CD4-positive, CD25-positive, alpha-beta regulatory T cell (primary cell): ENCODE measurements at regions not wholly inside any gene's neighbourhood (a gene's known extent, or its start where the extent isn't known, plus 50 kb on each side); places are given as distances from the start of the nearest gene placed in this dataset.
"Not testable (repeated sequence)": the region's sequence is repeated elsewhere in the genome, so short reads cannot be mapped to it uniquely, and the experiment has no call there.

ENCODE experiments used
- ATAC-seq, 2 donors: fragments of 150-1000 bp; cut with Tn5 transposase; one replicate each; pipeline ENCODE4 v1.10.0; 2021; ENCODE audit warnings: low read depth in 2 of 2, moderate number of reproducible peaks in 2 of 2, moderate library complexity in 1 of 2
- DNase-seq, 3 donors: peaks; one replicate each; pipeline versions ENCODE4 v3.0.0 to v3.0.0-alpha.2; 2012 to 2022; ENCODE audit warnings: mixed read lengths in 1 of 3
- H3K27ac ChIP-seq: one replicate; pipeline ENCODE4 v1.7.0; 2013; ENCODE audit warnings: mild to moderate bottlenecking, low read length; ENCODE audit not compliant: insufficient read depth, poor library complexity, severe bottlenecking
- H3K27me3 ChIP-seq: one replicate; pipeline ENCODE4 v1.7.0; 2013; ENCODE audit warnings: low read length; ENCODE audit not compliant: control insufficient read depth, insufficient read depth
- H3K36me3 ChIP-seq: one replicate; pipeline ENCODE4 v1.7.0; 2013; ENCODE audit warnings: mild to moderate bottlenecking, low read length, moderate library complexity; ENCODE audit not compliant: control insufficient read depth, insufficient read depth
- H3K4me1 ChIP-seq: 2 replicates; pipeline ENCODE4 v1.7.0; 2013; ENCODE audit warnings: mild to moderate bottlenecking, low read length; ENCODE audit not compliant: insufficient read depth, control insufficient read depth, poor library complexity, severe bottlenecking
- H3K4me3 ChIP-seq: one replicate; pipeline ENCODE4 v1.7.0; 2013; ENCODE audit warnings: low read depth, mild to moderate bottlenecking, low read length, moderate library complexity
- H3K9me3 ChIP-seq, 2 experiments: 1 replicate in 1 of 2; 2 replicates in 1 of 2; pipeline ENCODE4 v1.7.0; 2013; ENCODE audit warnings: low read length in 2 of 2, mild to moderate bottlenecking in 1 of 2, moderate library complexity in 1 of 2; ENCODE audit not compliant: control insufficient read depth in 2 of 2
- H3K27ac Mint-ChIP-seq, 3 donors: one replicate each; pipeline ENCODE4 v1.8.0; 2020 to 2022; ENCODE audit warnings: mild to moderate bottlenecking in 3 of 3, mixed read lengths in 3 of 3, moderate library complexity in 2 of 3
- H3K27me3 Mint-ChIP-seq: one replicate; pipeline ENCODE4 v1.8.0; 2022; ENCODE audit warnings: mild to moderate bottlenecking, mixed read lengths
- H3K36me3 Mint-ChIP-seq: one replicate; pipeline ENCODE4 v1.8.0; 2020; ENCODE audit warnings: mixed read lengths
- H3K4me1 Mint-ChIP-seq, 4 donors: one replicate each; pipeline ENCODE4 v1.8.0; 2020 to 2022; ENCODE audit warnings: mixed read lengths in 4 of 4, mild to moderate bottlenecking in 1 of 4
- H3K4me3 Mint-ChIP-seq, 4 donors: one replicate each; pipeline ENCODE4 v1.8.0; 2020 to 2022; ENCODE audit warnings: mild to moderate bottlenecking in 4 of 4, mixed read lengths in 4 of 4, moderate library complexity in 3 of 4
- H3K9me3 Mint-ChIP-seq, 7 donors: one replicate each; pipeline ENCODE4 v1.8.0; 2020 to 2022; ENCODE audit warnings: mixed read lengths in 7 of 7, mild to moderate bottlenecking in 3 of 7, moderate library complexity in 2 of 7

DNA sequence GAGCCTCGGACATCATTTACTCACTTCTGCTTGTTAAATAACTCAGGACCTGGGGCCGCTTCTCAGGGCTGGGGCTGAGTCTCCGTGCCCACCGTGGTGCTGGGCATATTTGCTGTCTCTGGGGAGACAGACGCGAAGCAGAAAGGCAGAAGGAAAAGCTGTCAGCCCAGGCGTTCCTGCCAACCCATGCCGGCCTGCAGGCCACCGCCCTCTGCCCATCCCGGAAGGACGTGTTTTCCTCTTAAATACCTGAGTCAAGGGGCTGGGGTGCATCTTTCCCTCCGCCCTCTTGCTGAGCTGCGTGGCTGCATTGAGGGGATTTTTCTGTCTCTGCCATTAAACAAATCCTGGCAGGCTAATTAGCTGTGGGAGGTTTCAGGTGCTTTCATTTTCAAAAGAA, 65.3 kb upstream of the SFSWAP start:
- H3K27ac Mint-ChIP-seq, ATAC-seq, H3K27me3 Mint-ChIP-seq, H3K4me1 ChIP-seq, H3K36me3 ChIP-seq, H3K27ac ChIP-seq, H3K4me3 ChIP-seq, DNase-seq, H3K36me3 Mint-ChIP-seq, H3K4me1 Mint-ChIP-seq, H3K9me3 ChIP-seq, H3K27me3 ChIP-seq, H3K9me3 Mint-ChIP-seq, H3K4me3 Mint-ChIP-seq: not testable (repeated sequence)

DNA sequence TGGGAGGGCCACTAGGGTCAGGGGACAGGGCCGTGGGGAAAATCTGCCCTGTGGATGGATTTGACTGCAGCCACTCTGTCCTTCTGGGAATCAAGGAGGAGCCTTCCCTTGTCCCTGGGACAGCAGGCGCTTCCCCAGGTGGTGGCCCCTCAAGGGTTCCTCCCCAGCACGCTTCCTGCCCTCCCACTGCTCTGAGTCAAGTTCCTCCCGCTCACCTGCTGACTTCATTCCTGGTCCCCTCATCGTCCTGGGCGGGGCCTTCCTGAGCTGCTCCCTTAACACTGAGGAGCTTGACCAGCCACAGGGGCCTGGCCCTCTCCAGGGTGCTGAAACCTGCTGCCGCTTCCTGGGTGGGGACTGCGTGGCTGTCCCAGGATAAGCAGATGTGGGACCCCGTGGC, 64.4 kb upstream of the SFSWAP start:
- H3K27ac Mint-ChIP-seq, H3K27me3 ChIP-seq, DNase-seq, H3K27me3 Mint-ChIP-seq, H3K9me3 Mint-ChIP-seq, H3K4me1 Mint-ChIP-seq, H3K4me3 Mint-ChIP-seq, H3K36me3 Mint-ChIP-seq, H3K36me3 ChIP-seq, H3K4me3 ChIP-seq, ATAC-seq, H3K9me3 ChIP-seq, H3K4me1 ChIP-seq, H3K27ac ChIP-seq: not testable (repeated sequence)

DNA sequence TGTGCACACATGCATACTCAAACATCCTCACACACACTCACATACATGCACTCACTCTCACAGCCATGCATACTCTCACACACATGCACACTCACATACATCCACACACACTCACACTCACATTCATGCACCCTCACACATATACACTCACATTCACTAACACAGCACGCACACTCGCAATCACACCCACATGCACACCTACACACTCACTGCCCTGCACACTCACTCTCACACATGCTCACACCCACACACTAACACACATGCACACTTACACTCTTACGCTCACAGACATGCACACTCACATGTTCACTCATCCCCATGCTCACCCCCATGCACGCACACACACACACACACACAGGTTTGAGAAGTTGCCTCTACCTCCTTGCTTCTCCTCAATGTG, 63.2 kb upstream of the SFSWAP start:
- H3K27me3 ChIP-seq, result no peaks in the 10 kb centered on the region
- H3K4me3 Mint-ChIP-seq, result no peak overlapping the region
- no peaks in the 10 kb centered on the region for H3K36me3 Mint-ChIP-seq
- H3K4me1 ChIP-seq, result no peaks in the 10 kb centered on the region
- H3K27me3 Mint-ChIP-seq, result no peaks in the 10 kb centered on the region
- H3K27ac ChIP-seq, result no peak overlapping the region
- H3K9me3 ChIP-seq, result no peaks in the 10 kb centered on the region
- H3K9me3 Mint-ChIP-seq, result peaks cover 0 to 6% (median 0%) of the 10 kb centered on the region in 7 donors
- H3K4me1 Mint-ChIP-seq, result no peaks in the 10 kb centered on the region
- no peak for DNase-seq
- H3K27ac Mint-ChIP-seq, result no peak overlapping the region
- no peaks in the 10 kb centered on the region for H3K36me3 ChIP-seq
- H3K4me3 ChIP-seq, result no peak overlapping the region
- no peak for ATAC-seq

DNA sequence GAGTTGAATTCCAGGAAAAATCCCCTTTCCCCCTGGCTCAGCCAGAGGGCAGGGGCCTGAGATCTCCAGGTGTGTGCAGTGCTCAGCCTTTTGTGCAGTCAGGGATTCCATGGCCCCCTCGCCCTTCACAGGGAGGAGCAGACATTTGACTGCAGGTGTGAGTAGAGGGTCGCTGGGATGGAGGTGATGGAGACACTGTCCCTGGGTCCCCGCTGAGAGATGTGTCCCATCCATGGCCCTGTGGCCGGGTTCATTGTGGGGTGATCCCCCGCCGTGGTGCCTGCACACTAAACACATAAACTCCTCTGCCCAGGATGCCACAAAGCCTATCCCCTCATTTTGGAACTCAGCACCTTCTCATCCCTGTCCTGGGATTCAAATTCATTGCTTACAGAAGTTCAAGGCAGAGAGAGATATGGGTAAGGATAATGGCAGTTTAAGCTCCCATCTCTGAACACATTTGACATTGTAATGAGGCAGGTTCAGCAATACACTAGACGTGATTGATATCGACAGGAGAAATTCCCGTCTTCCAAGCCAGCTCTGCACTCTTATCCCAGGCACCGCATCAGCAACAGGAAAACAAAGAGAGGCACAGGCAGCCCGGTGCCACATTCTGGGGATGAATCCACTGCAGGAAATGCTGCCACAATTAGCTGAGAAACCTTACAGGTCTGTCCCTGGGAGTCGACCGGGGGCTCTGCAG, 55.3 kb upstream of the SFSWAP start:
- not testable (repeated sequence) for H3K27ac ChIP-seq, H3K27me3 Mint-ChIP-seq, H3K36me3 ChIP-seq, H3K4me1 ChIP-seq, H3K4me1 Mint-ChIP-seq, ATAC-seq, H3K36me3 Mint-ChIP-seq, H3K4me3 ChIP-seq, H3K9me3 Mint-ChIP-seq, H3K27ac Mint-ChIP-seq, DNase-seq, H3K4me3 Mint-ChIP-seq, H3K27me3 ChIP-seq, H3K9me3 ChIP-seq

DNA sequence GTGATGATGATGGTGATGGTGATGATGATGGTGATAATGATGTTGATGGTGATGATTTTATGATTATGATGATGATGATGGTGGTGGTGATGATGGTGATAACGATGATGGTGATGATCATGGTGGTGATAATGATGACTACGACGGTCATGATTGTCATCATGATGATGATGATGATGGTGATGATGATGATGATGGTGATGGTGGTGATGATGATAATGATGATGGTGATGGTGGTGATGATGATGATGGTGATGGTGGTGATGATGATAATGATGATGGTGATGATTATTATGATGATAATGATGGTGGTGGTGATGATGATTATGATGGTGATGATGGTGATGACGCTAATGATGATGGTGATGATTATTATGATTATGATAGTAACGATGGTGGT, 54.1 kb upstream of the SFSWAP start:
- not testable (repeated sequence) for H3K36me3 Mint-ChIP-seq

DNA sequence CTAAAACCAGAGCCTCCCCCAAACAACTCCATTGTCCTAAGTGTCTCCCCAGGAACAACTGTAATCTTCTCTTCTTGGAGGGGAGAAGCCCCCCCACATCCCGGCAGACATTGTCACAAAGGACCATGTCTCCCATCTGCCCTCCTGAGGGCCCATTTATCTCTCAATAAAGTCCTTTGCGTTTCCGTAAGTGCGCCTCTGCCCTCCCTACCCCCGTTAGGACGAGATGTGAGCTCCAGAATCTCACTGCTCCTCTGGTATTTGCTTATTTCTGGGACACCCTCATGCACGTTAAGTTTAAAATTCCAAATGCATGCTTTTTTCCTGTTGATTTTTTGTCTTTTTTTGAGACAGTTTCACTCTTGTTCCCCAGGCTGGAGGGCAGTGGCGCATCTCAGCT, 52.3 kb upstream of the SFSWAP start:
- H3K4me1 ChIP-seq, H3K27me3 ChIP-seq, H3K27me3 Mint-ChIP-seq, H3K4me3 ChIP-seq, DNase-seq, H3K36me3 ChIP-seq, H3K27ac ChIP-seq, ATAC-seq, H3K4me1 Mint-ChIP-seq, H3K36me3 Mint-ChIP-seq, H3K27ac Mint-ChIP-seq, H3K9me3 ChIP-seq, H3K9me3 Mint-ChIP-seq: not testable (repeated sequence)
- H3K4me3 Mint-ChIP-seq, result peak overlapping the region in 1 of 4 donors; percentile 15

More for the DNA sequence above, 54.1 kb upstream of the SFSWAP start:
- H3K27ac ChIP-seq, H3K9me3 Mint-ChIP-seq, H3K27ac Mint-ChIP-seq, H3K9me3 ChIP-seq, H3K27me3 Mint-ChIP-seq, H3K36me3 ChIP-seq, H3K27me3 ChIP-seq, DNase-seq, H3K4me1 Mint-ChIP-seq, H3K4me1 ChIP-seq, H3K4me3 ChIP-seq, ATAC-seq: not testable (repeated sequence)
- H3K4me3 Mint-ChIP-seq, result peak overlapping the region in 1 of 4 donors; percentile 22

DNA sequence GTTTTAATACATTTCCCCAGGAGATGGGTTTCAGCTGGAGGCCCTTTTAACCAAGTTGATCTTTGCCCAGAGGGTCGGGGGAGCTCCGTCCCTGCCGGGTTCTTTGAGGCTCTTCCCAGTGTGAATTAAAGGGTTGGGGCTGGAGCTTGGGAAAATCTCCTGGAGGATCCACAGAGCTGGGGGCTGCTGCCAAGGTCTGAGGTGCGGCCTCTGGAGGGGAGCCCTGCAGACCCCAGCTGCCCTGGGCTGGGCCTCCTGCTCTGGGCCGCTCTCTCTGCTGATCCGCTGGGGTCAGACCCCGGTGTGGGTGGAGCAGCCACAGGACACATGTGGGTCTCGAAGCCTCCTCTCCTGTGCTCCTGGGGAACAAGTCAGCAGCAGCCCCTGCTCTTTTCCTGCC, 51.4 kb upstream of the SFSWAP start:
- not testable (repeated sequence) for H3K36me3 ChIP-seq, H3K27me3 Mint-ChIP-seq, H3K27me3 ChIP-seq, H3K27ac ChIP-seq, H3K36me3 Mint-ChIP-seq, H3K4me1 ChIP-seq, H3K9me3 ChIP-seq, H3K4me1 Mint-ChIP-seq, DNase-seq, H3K27ac Mint-ChIP-seq, ATAC-seq, H3K4me3 Mint-ChIP-seq, H3K9me3 Mint-ChIP-seq, H3K4me3 ChIP-seq

DNA sequence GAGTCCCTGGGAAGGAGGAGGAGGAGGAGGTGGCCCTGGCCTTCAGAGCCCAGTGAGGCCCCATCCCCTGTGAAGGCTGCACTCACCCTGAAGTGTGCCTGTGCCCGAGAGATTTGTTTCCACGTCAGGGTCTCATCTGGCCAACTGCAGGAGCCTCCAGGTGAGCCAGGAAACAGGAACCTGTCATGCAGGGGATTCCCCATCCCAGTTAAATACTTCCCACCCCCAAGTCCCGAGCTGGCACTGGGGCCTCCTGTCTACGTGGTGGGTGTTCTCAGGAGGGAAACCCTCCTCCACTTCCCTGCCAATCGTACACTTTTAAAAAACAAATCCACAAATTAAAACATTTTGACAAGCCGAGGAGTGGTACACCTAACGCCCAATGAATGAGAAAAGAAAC, 50.9 kb upstream of the SFSWAP start:
- not testable (repeated sequence) for DNase-seq, H3K4me1 ChIP-seq, H3K27me3 Mint-ChIP-seq, ATAC-seq, H3K27me3 ChIP-seq, H3K9me3 ChIP-seq, H3K36me3 Mint-ChIP-seq, H3K4me1 Mint-ChIP-seq, H3K36me3 ChIP-seq, H3K4me3 Mint-ChIP-seq, H3K4me3 ChIP-seq, H3K27ac Mint-ChIP-seq, H3K9me3 Mint-ChIP-seq, H3K27ac ChIP-seq
